ENCODE measurements at regions not wholly inside any gene's neighbourhood (a gene's known extent, or its start where the extent isn't known, plus 50 kb on each side); places are given as distances from the start of the nearest gene placed in this dataset.

GRCh38 chr6:159441704-159441981 is 251.4 kb downstream of the SOD2 start:
- H3K4me3 Mint-ChIP-seq (ENCODE audit: unreplicated experiment) = no peak overlapping the region
- intact Hi-C loops (cut with micrococcal nuclease; ENCODE audit: unreplicated experiment) = no loop called here
- Histone ChIP-seq H3K4me3 (ENCODE audit: low read depth, low read length) (no peak overlapping the region), H3K9me3 (no peaks in the 10 kb centered on the region), H3K4me1 (no peaks in the 10 kb centered on the region), H3K36me3 (ENCODE audit: control insufficient read depth, insufficient read depth, low read length) (no peaks in the 10 kb centered on the region), H3K27me3 (replicated peaks; ENCODE audit: control insufficient read depth, insufficient read depth, low read length) (peaks cover 1% of the 10 kb centered on the region)
- no peak for DNase-seq
- H3K27me3 Mint-ChIP-seq (ENCODE audit: insufficient read depth, unreplicated experiment) = peaks cover 20% of the 10 kb centered on the region
- H3K36me3 Mint-ChIP-seq (ENCODE audit: insufficient read depth, unreplicated experiment) = no peaks in the 10 kb centered on the region
- CTCF ChIA-PET = no interaction called here
- no peaks in the 10 kb centered on the region for H3K4me1 Mint-ChIP-seq (ENCODE audit: low read depth, unreplicated experiment)
- no TSS peak for BruUV-seq (replicated peaks)
- TF ChIP-seq, protein P1, sequence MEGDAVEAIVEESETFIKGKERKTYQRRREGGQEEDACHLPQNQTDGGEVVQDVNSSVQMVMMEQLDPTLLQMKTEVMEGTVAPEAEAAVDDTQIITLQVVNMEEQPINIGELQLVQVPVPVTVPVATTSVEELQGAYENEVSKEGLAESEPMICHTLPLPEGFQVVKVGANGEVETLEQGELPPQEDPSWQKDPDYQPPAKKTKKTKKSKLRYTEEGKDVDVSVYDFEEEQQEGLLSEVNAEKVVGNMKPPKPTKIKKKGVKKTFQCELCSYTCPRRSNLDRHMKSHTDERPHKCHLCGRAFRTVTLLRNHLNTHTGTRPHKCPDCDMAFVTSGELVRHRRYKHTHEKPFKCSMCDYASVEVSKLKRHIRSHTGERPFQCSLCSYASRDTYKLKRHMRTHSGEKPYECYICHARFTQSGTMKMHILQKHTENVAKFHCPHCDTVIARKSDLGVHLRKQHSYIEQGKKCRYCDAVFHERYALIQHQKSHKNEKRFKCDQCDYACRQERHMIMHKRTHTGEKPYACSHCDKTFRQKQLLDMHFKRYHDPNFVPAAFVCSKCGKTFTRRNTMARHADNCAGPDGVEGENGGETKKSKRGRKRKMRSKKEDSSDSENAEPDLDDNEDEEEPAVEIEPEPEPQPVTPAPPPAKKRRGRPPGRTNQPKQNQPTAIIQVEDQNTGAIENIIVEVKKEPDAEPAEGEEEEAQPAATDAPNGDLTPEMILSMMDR (IDR thresholded peaks at IDR 0.05; ENCODE audit: insufficient read depth in 1 of 2, low read depth in 1 of 2, low read length in 1 of 2, severe bottlenecking in 1 of 2, unreplicated experiment in 1 of 2) = no peak
- POLR2A ChIA-PET = no interaction called here
- no peak overlapping the region for H3K27ac Mint-ChIP-seq (ENCODE audit: unreplicated experiment)
- H3K9me3 Mint-ChIP-seq (ENCODE audit: unreplicated experiment) = no peaks in the 10 kb centered on the region

DNA sequence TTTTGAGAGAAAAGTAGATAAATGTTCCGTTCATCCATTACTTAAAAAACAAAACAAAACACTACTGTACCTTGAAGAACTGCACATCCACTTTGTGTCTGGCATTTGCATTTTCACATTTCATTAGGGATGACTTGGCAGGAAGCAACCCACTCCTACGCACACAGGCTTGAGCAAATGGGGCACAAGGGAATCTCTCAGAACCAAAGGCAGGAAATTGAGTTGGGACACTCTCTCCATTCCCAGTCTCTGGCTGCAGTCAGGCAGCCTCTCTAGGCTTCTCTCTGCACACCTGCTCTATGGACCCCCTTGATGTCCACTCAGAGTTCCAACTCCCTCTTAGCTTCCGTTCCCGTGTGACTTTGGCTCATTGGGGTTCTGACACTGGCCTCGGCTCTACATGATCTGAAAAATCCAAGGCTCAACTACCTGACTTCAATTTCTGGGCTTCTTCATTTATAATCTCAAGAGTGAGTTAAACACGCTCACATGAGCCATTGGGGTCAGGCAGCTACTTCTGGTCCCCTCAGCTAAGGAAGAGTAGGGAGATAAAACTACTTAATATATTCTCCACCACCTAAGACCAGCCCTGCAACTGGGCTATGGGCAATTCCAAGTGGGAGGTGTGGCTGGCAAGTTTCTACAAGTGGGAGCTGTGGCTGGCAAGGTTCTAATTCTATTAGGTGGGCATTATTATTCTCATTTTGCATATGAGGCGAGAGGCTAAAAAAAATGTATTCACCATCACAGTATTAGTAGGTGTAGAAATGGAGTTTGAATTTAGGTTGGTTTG is 251.9 kb downstream of the SOD2 start:
- H3K27me3 ChIP-seq (replicated peaks; ENCODE audit: control insufficient read depth, insufficient read depth, low read length) = peaks cover 1% of the 10 kb centered on the region
- BruUV-seq (replicated peaks) = no TSS peak
- no peaks in the 10 kb centered on the region for H3K4me1 ChIP-seq
- peaks cover 22% of the 10 kb centered on the region for H3K27me3 Mint-ChIP-seq (ENCODE audit: insufficient read depth, unreplicated experiment)
- no peaks in the 10 kb centered on the region for H3K36me3 ChIP-seq (ENCODE audit: control insufficient read depth, insufficient read depth, low read length)
- H3K4me3 ChIP-seq (ENCODE audit: low read depth, low read length) = no peak overlapping the region
- H3K9me3 ChIP-seq = no peaks in the 10 kb centered on the region
- TF ChIP-seq, protein P1 (IDR thresholded peaks at IDR 0.05; ENCODE audit: insufficient read depth in 1 of 2, low read depth in 1 of 2, low read length in 1 of 2, severe bottlenecking in 1 of 2, unreplicated experiment in 1 of 2) = no peak
- CTCF ChIA-PET = no interaction called here
- no peaks in the 10 kb centered on the region for H3K4me1 Mint-ChIP-seq (ENCODE audit: low read depth, unreplicated experiment)
- POLR2A ChIA-PET = no interaction called here
- intact Hi-C loops (cut with micrococcal nuclease; ENCODE audit: unreplicated experiment) = no loop called here
- H3K9me3 Mint-ChIP-seq (ENCODE audit: unreplicated experiment) = no peaks in the 10 kb centered on the region
- no peaks in the 10 kb centered on the region for H3K36me3 Mint-ChIP-seq (ENCODE audit: insufficient read depth, unreplicated experiment)
- no peak overlapping the region for H3K27ac Mint-ChIP-seq (ENCODE audit: unreplicated experiment)
- DNase-seq = no peak
- H3K4me3 Mint-ChIP-seq (ENCODE audit: unreplicated experiment) = no peak overlapping the region

DNA sequence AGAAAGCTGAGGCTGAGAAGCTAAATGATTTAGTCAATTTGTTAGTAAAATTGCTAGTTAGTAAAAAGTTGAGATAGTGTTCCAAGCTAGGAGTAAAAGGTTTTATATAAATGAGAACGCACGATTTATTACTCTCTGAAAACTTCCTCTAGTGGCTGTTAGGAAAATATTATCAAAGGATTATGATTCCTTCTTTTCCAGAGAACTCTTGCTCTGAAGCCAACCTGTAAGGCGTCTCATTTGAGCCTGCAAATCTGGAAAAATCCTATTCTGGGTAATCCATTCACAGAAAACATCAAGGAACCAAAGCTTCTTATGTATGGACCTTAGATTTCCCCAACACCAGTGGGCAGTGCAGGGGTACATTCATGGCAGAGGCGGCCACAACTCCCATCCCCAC is 252.7 kb downstream of the SOD2 start:
- CTCF ChIA-PET = no interaction called here
- Mint-ChIP-seq H3K36me3 (ENCODE audit: insufficient read depth, unreplicated experiment) (no peaks in the 10 kb centered on the region), H3K27ac (ENCODE audit: unreplicated experiment) (no peak overlapping the region), H3K9me3 (ENCODE audit: unreplicated experiment) (no peaks in the 10 kb centered on the region), H3K4me3 (ENCODE audit: unreplicated experiment) (no peak overlapping the region), H3K27me3 (ENCODE audit: insufficient read depth, unreplicated experiment) (peaks cover 22% of the 10 kb centered on the region), H3K4me1 (ENCODE audit: low read depth, unreplicated experiment) (no peaks in the 10 kb centered on the region)
- H3K36me3 ChIP-seq (ENCODE audit: control insufficient read depth, insufficient read depth, low read length) = no peaks in the 10 kb centered on the region
- H3K27me3 ChIP-seq (replicated peaks; ENCODE audit: control insufficient read depth, insufficient read depth, low read length) = peaks cover 1% of the 10 kb centered on the region
- POLR2A ChIA-PET = no interaction called here
- no peaks in the 10 kb centered on the region for H3K4me1 ChIP-seq
- no peak for DNase-seq
- H3K4me3 ChIP-seq (ENCODE audit: low read depth, low read length) = no peak overlapping the region
- no peaks in the 10 kb centered on the region for H3K9me3 ChIP-seq
- BruUV-seq (replicated peaks) = no TSS peak
- intact Hi-C loops (cut with micrococcal nuclease; ENCODE audit: unreplicated experiment) = no loop called here
- TF ChIP-seq, protein P1 (IDR thresholded peaks at IDR 0.05; ENCODE audit: insufficient read depth in 1 of 2, low read depth in 1 of 2, low read length in 1 of 2, severe bottlenecking in 1 of 2, unreplicated experiment in 1 of 2) = no peak

Measured in Caco-2 (cell line).